ENCODE measurements at regions not wholly inside any gene's neighbourhood (a gene's known extent, or its start where the extent isn't known, plus 50 kb on each side); places are given as distances from the start of the nearest gene placed in this dataset.

- TF ChIP-seq CTCF (IDR thresholded peaks at IDR 0.05; ENCODE audit: low read length), result no peak
- no peak for TF ChIP-seq EZH2 (IDR thresholded peaks at IDR 0.05; ENCODE audit: borderline replicate concordance, low read length)
These were observed 326.8 kb downstream of the TCERG1L start for GRCh38 chr10:130984686-130985085.
